ENCODE measurements at regions not wholly inside any gene's neighbourhood (a gene's known extent, or its start where the extent isn't known, plus 50 kb on each side); places are given as distances from the start of the nearest gene placed in this dataset.

DNA sequence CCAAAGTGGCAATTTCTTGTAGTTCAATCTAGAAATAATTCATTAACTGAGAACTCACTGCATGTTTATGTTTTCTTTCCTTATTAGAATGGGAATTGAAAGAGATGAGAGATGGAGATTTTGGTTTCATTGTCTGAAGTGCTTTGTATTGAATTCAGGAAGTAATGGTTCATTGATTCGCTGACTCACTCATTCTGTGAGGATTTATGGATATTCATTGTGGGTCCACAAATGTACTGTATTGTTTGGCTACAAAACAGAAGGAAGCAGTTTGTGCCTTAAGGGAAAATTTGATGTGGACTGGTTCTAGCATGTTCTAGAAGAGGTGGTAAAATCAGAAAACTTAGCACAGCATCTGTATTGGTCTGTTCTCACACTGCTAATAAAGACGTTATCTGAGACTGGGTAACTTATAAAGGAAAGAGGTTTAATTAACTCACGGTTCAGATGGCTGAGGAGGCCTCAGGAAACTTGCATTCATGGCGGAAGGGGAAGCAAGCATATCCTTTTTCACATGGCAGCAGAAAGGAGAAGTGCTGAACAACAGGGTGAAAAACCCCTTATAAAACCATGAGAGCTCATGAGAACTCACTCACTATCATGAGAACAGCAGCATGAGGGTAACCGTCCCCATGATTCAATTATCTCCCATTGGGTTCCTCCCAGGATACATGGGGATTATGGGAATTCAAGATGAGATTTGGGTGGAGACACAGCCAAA, 132.3 kb upstream of the VCX3A start:
- no peaks in the 10 kb centered on the region for H3K4me1 Mint-ChIP-seq
- no peak overlapping the region for H3K4me3 Mint-ChIP-seq
- no peaks in the 10 kb centered on the region for H3K36me3 Mint-ChIP-seq (ENCODE audit: low read depth)
- no peak overlapping the region for H3K27ac Mint-ChIP-seq
- H3K9me3 Mint-ChIP-seq, result no peaks in the 10 kb centered on the region
- no peak for ATAC-seq
- no peaks in the 10 kb centered on the region for H3K27me3 Mint-ChIP-seq
- no peak for DNase-seq

DNA sequence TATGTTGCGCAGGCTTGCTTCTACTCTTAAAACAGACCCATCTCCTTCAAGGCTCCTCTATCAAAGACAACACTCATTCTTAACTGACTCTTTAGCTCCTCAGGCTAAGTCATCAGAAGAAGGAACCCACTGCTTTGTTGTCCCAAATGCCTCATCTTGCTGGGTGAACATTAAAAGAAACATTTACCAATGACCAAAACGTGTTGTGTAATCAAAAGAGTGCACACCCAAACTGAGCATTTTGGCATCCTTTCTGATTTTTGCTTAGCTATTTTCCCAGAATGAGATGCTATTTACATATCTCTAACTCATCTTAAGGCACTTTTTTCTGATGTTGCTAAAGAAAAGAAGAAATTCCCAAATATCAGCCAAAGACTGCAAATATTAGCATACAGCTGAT, 131.7 kb upstream of the VCX3A start:
- DNase-seq (no peak), ATAC-seq (no peak)
- no peaks in the 10 kb centered on the region for H3K27me3 Mint-ChIP-seq
- no peaks in the 10 kb centered on the region for H3K36me3 Mint-ChIP-seq (ENCODE audit: low read depth)
- no peak overlapping the region for H3K4me3 Mint-ChIP-seq
- no peaks in the 10 kb centered on the region for H3K9me3 Mint-ChIP-seq
- H3K4me1 Mint-ChIP-seq, result no peaks in the 10 kb centered on the region
- no peak overlapping the region for H3K27ac Mint-ChIP-seq

DNA sequence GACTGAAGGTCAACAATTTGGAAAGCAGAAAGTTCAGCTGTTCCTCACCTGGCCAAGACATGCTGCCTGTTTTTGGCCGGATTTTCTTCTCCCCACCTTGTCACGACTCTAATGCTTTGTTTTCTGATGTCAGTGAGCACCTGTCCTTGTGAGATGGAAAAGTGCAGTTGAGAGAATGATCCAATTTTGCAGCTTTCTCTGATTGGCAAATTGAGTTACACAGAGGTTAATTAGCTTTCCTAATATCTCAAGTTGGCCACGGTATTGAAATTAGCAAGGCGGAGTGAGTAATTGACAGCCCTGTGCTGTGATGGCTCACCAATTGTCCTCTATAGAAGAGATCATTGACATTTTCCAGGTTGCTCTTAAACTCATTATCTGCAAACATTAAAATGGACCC, 126.8 kb upstream of the VCX3A start:
- no peak for ATAC-seq
- no peaks in the 10 kb centered on the region for H3K4me1 Mint-ChIP-seq

DNA sequence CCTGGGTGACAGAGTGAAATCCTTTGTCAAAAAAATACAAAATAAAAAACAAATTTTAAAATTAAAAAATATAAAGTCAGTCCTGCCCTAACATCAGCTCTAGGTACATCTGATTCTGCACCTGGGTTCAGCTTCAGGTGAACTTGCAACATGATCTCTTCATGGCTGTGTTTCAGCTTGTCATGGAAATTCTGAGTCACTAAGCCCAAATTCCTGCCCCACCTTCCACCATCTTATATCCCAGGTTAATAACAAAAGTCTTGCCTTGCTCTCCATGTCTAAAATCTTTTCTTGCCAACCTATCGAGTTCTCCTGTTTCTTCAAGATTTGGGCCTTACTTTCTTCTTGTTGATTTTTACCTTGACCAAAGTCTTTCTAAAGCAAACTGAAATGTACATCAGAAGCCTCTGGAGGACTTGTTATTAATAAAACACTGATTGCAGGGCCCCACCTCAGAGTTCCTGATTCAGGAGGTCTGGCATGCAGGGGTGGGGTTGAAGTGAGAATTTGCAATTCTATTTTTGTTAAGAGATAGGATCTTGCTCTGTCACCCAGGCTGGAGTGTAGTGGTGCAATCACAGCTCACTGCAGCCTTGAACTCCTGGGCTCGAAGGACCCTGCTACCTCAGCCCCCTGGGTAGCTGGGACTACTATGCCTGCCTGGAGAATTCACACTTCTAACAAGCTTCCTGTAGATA, 125.8 kb upstream of the VCX3A start:
- Mint-ChIP-seq H3K9me3 (peaks cover 4% of the 10 kb centered on the region), H3K36me3 (ENCODE audit: low read depth) (no peaks in the 10 kb centered on the region), H3K4me3 (no peak overlapping the region), H3K27ac (no peak overlapping the region), H3K27me3 (no peaks in the 10 kb centered on the region), H3K4me1 (no peaks in the 10 kb centered on the region)
- DNase-seq (no peak), ATAC-seq (no peak)

More for the DNA sequence above, 126.8 kb upstream of the VCX3A start:
- peaks cover 4% of the 10 kb centered on the region for H3K9me3 Mint-ChIP-seq
- H3K27me3 Mint-ChIP-seq, result no peaks in the 10 kb centered on the region
- no peak overlapping the region for H3K27ac Mint-ChIP-seq
- H3K4me3 Mint-ChIP-seq, result no peak overlapping the region
- no peak for DNase-seq
- H3K36me3 Mint-ChIP-seq (ENCODE audit: low read depth), result no peaks in the 10 kb centered on the region

GRCh38 chrX:6645216-6645615, 110.3 kb upstream of the VCX3A start:
- no peaks in the 10 kb centered on the region for H3K27me3 Mint-ChIP-seq
- no peak for ATAC-seq
- H3K9me3 Mint-ChIP-seq, result no peaks in the 10 kb centered on the region
- H3K4me3 Mint-ChIP-seq, result no peak overlapping the region
- H3K27ac Mint-ChIP-seq, result no peak overlapping the region
- H3K36me3 Mint-ChIP-seq (ENCODE audit: low read depth), result no peaks in the 10 kb centered on the region
- no peaks in the 10 kb centered on the region for H3K4me1 Mint-ChIP-seq
- DNase-seq, result no peak

DNA sequence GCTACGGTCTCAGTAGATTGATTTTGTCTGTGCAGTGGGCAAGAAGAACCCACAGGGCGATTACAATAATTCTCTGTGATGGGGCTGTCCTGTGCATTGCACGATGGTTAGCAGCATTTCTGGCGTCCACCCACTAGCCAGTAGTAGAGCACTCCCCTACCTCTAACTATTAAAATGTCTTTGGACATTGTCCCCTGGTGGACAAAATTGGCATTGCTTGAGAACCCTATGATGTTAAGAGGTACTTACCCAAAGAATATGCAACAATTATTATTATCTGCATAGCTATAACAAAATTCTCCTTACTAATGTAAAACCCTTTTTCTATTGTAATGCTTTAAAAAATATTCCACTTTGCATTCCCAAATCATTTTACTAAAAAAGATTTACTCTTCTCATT, 109.5 kb upstream of the VCX3A start:
- DNase-seq (no peak), ATAC-seq (no peak)
- Mint-ChIP-seq H3K36me3 (ENCODE audit: low read depth) (no peaks in the 10 kb centered on the region), H3K4me3 (no peak overlapping the region), H3K9me3 (no peaks in the 10 kb centered on the region), H3K4me1 (no peaks in the 10 kb centered on the region), H3K27ac (no peak overlapping the region), H3K27me3 (no peaks in the 10 kb centered on the region)

- Mint-ChIP-seq H3K27ac (no peak overlapping the region), H3K27me3 (no peaks in the 10 kb centered on the region), H3K4me3 (no peak overlapping the region), H3K36me3 (ENCODE audit: low read depth) (no peaks in the 10 kb centered on the region), H3K9me3 (no peaks in the 10 kb centered on the region), H3K4me1 (no peaks in the 10 kb centered on the region)
- DNase-seq (no peak), ATAC-seq (no peak)
These were observed 105.8 kb upstream of the VCX3A start for GRCh38 chrX:6640727-6641126.

DNA sequence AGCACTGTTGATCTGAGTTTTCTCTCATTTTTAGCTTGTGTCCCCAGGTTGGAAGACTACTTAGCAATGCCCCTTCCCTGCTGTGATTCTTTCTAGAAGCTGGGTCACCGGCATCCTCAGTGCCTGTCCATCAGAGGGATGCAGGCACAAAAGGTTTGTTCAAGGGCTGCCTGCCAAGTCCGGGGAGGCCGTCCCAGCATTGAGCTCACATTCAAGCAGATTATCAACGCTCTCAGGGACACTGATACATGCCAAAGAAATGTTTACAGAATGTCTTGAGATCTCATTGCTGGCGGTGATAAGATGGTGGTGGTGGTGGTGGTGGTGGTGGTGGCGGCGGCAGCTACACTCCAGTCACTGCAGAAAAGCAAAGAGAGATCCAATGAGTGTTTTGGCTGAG, 79.6 kb upstream of the VCX3A start:
- Mint-ChIP-seq H3K27me3 (no peaks in the 10 kb centered on the region), H3K4me3 (no peak overlapping the region), H3K27ac (no peak overlapping the region), H3K9me3 (no peaks in the 10 kb centered on the region), H3K36me3 (ENCODE audit: low read depth) (no peaks in the 10 kb centered on the region), H3K4me1 (no peaks in the 10 kb centered on the region)
- ATAC-seq, result no peak
- DNase-seq, result no peak

- H3K36me3 Mint-ChIP-seq (ENCODE audit: low read depth), result no peaks in the 10 kb centered on the region
- H3K4me1 Mint-ChIP-seq, result no peaks in the 10 kb centered on the region
- no peak overlapping the region for H3K27ac Mint-ChIP-seq
- DNase-seq, result no peak
- H3K4me3 Mint-ChIP-seq, result no peak overlapping the region
- H3K27me3 Mint-ChIP-seq, result no peaks in the 10 kb centered on the region
- ATAC-seq, result no peak
- H3K9me3 Mint-ChIP-seq, result peaks cover 1% of the 10 kb centered on the region
These were observed 64.4 kb upstream of the VCX3A start for GRCh38 chrX:6599230-6599860.

Measured in activated naive CD8-positive, alpha-beta T cell treated with anti-CD3 and anti-CD28 coated beads, Interleukin-2, amount 50 U/mL, for 24 hours (primary cell).